GM23248 (cell line): ENCODE measurements at regions not wholly inside any gene's neighbourhood (a gene's known extent, or its start where the extent isn't known, plus 50 kb on each side); places are given as distances from the start of the nearest gene placed in this dataset.

Source experiments
- EZH2 ChIP-seq: fragments of 200-600 bp; sonication (generic); IDR thresholded peaks from 2 replicates; pipeline ENCODE4 v1.6.1; 2018; ENCODE audit warnings: antibody characterized with exemption, mild to moderate bottlenecking; ENCODE audit not compliant: insufficient read depth, poor library complexity, severe bottlenecking
- EZH2phosphoT487 ChIP-seq: fragments of 200-600 bp; sonication (generic); IDR thresholded peaks from 2 replicates; pipeline ENCODE4 v1.6.1; 2018; ENCODE audit warnings: antibody characterized with exemption, moderate library complexity, mild to moderate bottlenecking, low read depth; ENCODE audit not compliant: insufficient read depth

DNA sequence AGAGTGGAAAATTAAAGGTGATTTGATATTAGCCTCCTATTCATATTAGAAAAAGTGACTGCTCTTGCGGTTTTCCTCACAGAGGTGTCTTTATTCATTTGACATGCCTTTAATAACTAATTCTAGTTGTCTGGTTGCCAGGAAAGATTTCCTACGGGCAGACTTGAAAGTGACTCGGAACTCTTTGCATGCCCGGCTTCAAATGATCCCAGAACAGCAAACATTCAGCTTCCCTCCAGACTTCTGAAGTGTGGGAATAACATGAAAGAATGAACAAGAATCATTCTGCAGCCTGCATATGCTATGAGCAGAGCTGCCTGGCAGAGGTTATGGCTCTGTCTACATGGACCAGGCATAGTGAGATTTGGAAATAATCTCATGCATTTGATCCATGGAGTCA, 89.6 kb upstream of the PKDCC start:
- no peak for TF ChIP-seq EZH2
- TF ChIP-seq EZH2phosphoT487: no peak
